ENCODE measurements at regions not wholly inside any gene's neighbourhood (a gene's known extent, or its start where the extent isn't known, plus 50 kb on each side); places are given as distances from the start of the nearest gene placed in this dataset.
"Not testable (repeated sequence)": the region's sequence is repeated elsewhere in the genome, so short reads cannot be mapped to it uniquely, and the experiment has no call there.

GRCh38 chr1:194039578-194039977 is 853.2 kb upstream of the B3GALT2 start:
- no peak for DNase-seq

GRCh38 chr1:194033646-194034045 is 847.2 kb upstream of the B3GALT2 start:
- no peak for DNase-seq

GRCh38 chr1:194028002-194028401 is 841.6 kb upstream of the B3GALT2 start:
- no peak for DNase-seq

GRCh38 chr1:194026422-194026821 is 840.0 kb upstream of the B3GALT2 start:
- no peak for DNase-seq

- no peak for DNase-seq
Observed at GRCh38 chr1:194024659-194025058, 838.2 kb upstream of the B3GALT2 start.

GRCh38 chr1:194014014-194014413 is 827.6 kb upstream of the B3GALT2 start:
- DNase-seq: no peak

- DNase-seq: no peak
Observed at GRCh38 chr1:194013561-194013960, 827.1 kb upstream of the B3GALT2 start.

GRCh38 chr1:194004146-194004545 is 817.7 kb upstream of the B3GALT2 start:
- DNase-seq: no peak

- not testable (repeated sequence) for DNase-seq
Observed at GRCh38 chr1:194001726-194002350, 815.4 kb upstream of the B3GALT2 start.

GRCh38 chr1:193988885-193989284 is 802.5 kb upstream of the B3GALT2 start:
- DNase-seq: no peak

GRCh38 chr1:193979219-193979618 is 792.8 kb upstream of the B3GALT2 start:
- no peak for DNase-seq

GRCh38 chr1:193974286-193974798 is 787.9 kb upstream of the B3GALT2 start:
- DNase-seq: no peak

- no peak for DNase-seq
Observed at GRCh38 chr1:193973428-193973827, 787.0 kb upstream of the B3GALT2 start.

- no peak for DNase-seq
Observed at GRCh38 chr1:193971595-193971994, 785.2 kb upstream of the B3GALT2 start.

- DNase-seq: no peak
Observed at GRCh38 chr1:193960499-193960898, 774.1 kb upstream of the B3GALT2 start.

GRCh38 chr1:193960040-193960439 is 773.6 kb upstream of the B3GALT2 start:
- DNase-seq: no peak

- DNase-seq: no peak
Observed at GRCh38 chr1:193957556-193958095, 771.2 kb upstream of the B3GALT2 start.

- no peak for DNase-seq
Observed at GRCh38 chr1:193952778-193953374, 766.5 kb upstream of the B3GALT2 start.

- DNase-seq: no peak
Observed at GRCh38 chr1:193951984-193952383, 765.6 kb upstream of the B3GALT2 start.

GRCh38 chr1:193944454-193944853 is 758.0 kb upstream of the B3GALT2 start:
- no peak for DNase-seq

- DNase-seq: no peak
Observed at GRCh38 chr1:193940176-193940575, 753.8 kb upstream of the B3GALT2 start.

GRCh38 chr1:193939585-193939984 is 753.2 kb upstream of the B3GALT2 start:
- DNase-seq: no peak

GRCh38 chr1:193937308-193937707 is 750.9 kb upstream of the B3GALT2 start:
- DNase-seq: no peak

- DNase-seq: no peak
Observed at GRCh38 chr1:193932979-193933378, 746.6 kb upstream of the B3GALT2 start.

GRCh38 chr1:193931356-193931755 is 744.9 kb upstream of the B3GALT2 start:
- DNase-seq: no peak
